Fibroblast of lung (primary cell): ENCODE measurements at regions not wholly inside any gene's neighbourhood (a gene's known extent, or its start where the extent isn't known, plus 50 kb on each side); places are given as distances from the start of the nearest gene placed in this dataset.

ENCODE experiments used
- DNase-seq, 2 donors: peaks; one replicate each; pipeline versions ENCODE4 v3.0.0 to v3.0.0-alpha.2; 2010; ENCODE audit warnings: low read depth in 2 of 2
- H2AFZ ChIP-seq: 2 replicates; pipeline ENCODE4 v1.5.1; 2012; ENCODE audit warnings: low read length, control low read depth, inconsistent platforms
- H3K27ac ChIP-seq: 2 replicates; pipeline ENCODE4 v1.5.1; 2011; ENCODE audit warnings: low read length, control low read depth; ENCODE audit not compliant: insufficient read depth
- H3K27me3 ChIP-seq: 2 replicates; pipeline ENCODE4 v1.5.1; 2011; ENCODE audit warnings: mild to moderate bottlenecking, low read length; ENCODE audit not compliant: control insufficient read depth, insufficient read depth
- H3K36me3 ChIP-seq: 2 replicates; pipeline ENCODE4 v1.5.1; 2011; ENCODE audit warnings: low read length; ENCODE audit not compliant: control insufficient read depth, insufficient read depth
- H3K4me1 ChIP-seq: 2 replicates; pipeline ENCODE4 v1.5.1; 2011; ENCODE audit warnings: low read length; ENCODE audit not compliant: control insufficient read depth, insufficient read depth; ENCODE audit errors: extremely low read depth
- H3K4me2 ChIP-seq: 2 replicates; pipeline ENCODE4 v1.5.1; 2011; ENCODE audit warnings: low read length, control low read depth; ENCODE audit not compliant: insufficient read depth; ENCODE audit errors: extremely low read depth
- H3K4me3 ChIP-seq, 4 experiments: fragments of 200-600 bp in 1 of 4; sonication (generic) in 1 of 4; replicated peaks in 1 of 4; 2 replicates each; pipeline ENCODE4 v1.5.1; 2011 to 2016; ENCODE audit warnings: low read length in 4 of 4, low read depth in 3 of 4, mild to moderate bottlenecking in 3 of 4, control low read depth in 2 of 4, inconsistent platforms in 1 of 4, mixed read lengths in 1 of 4; ENCODE audit not compliant: insufficient read depth in 1 of 4; ENCODE audit errors: control extremely low read depth in 1 of 4
- H3K79me2 ChIP-seq: 2 replicates; pipeline ENCODE4 v1.5.1; 2012; ENCODE audit warnings: mild to moderate bottlenecking, low read length, inconsistent platforms; ENCODE audit not compliant: control insufficient read depth, insufficient read depth
- H3K9ac ChIP-seq: 2 replicates; pipeline ENCODE4 v1.5.1; 2011; ENCODE audit warnings: mild to moderate bottlenecking, low read length, control low read depth; ENCODE audit not compliant: insufficient read depth
- H3K9me3 ChIP-seq: 2 replicates; pipeline ENCODE4 v1.5.1; 2012; ENCODE audit warnings: low read depth, low read length; ENCODE audit not compliant: control insufficient read depth, insufficient read depth
- H4K20me1 ChIP-seq: 2 replicates; pipeline ENCODE4 v1.5.1; 2011; ENCODE audit warnings: low read length; ENCODE audit not compliant: control insufficient read depth, insufficient read depth; ENCODE audit errors: extremely low read depth
- EZH2 ChIP-seq: IDR thresholded peaks from 2 replicates; pipeline ENCODE4 v1.5.1; 2012; ENCODE audit warnings: low read length, control low read depth, mild to moderate bottlenecking; ENCODE audit errors: missing control alignments
- TF ChIP-seq, protein P1 (sequence below), 2 donors: IDR thresholded peaks in 1 of 2; conservative IDR thresholded peaks in 1 of 2; 1 replicate in 1 of 2; 2 replicates in 1 of 2; pipeline ENCODE4 v1.5.1; 2011 to 2012; ENCODE audit warnings: low read length in 2 of 2, control low read depth in 1 of 2, inconsistent platforms in 1 of 2, low read depth in 1 of 2, mild to moderate bottlenecking in 1 of 2

DNA sequence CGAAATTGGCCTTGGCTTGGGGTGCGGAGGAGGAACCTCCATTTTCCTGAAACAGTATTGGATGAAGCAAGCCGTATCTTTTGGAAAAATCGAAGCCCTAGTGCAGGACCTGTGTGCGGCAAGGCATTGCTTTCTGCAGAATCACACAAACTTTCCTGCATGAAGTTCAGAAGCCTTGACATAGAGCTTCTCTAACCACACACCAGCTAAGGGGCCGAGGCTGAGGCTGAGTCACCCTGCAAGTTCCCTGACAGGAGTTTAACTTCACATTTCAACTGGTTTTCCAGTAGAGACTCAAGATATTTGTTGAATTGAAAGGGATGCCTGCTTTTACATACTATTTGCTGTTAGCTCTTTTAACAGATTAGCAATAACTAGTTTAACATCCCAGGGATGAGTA, 67.8 kb downstream of the TCF20 start:
- Histone ChIP-seq H3K27me3 (no peaks in the 10 kb centered on the region), H2AFZ (no peak overlapping the region), H3K4me1 (no peaks in the 10 kb centered on the region), H3K27ac (no peak overlapping the region), H3K4me3 (no peak overlapping the region), H4K20me1 (peaks cover 1% of the 10 kb centered on the region), H3K36me3 (no peaks in the 10 kb centered on the region), H3K9ac (no peak overlapping the region), H3K4me2 (no peak overlapping the region), H3K9me3 (no peaks in the 10 kb centered on the region), H3K79me2 (peaks cover 8% of the 10 kb centered on the region)
- DNase-seq: peak; percentile 46 to 71
- no peak for TF ChIP-seq EZH2
- TF ChIP-seq, protein P1, sequence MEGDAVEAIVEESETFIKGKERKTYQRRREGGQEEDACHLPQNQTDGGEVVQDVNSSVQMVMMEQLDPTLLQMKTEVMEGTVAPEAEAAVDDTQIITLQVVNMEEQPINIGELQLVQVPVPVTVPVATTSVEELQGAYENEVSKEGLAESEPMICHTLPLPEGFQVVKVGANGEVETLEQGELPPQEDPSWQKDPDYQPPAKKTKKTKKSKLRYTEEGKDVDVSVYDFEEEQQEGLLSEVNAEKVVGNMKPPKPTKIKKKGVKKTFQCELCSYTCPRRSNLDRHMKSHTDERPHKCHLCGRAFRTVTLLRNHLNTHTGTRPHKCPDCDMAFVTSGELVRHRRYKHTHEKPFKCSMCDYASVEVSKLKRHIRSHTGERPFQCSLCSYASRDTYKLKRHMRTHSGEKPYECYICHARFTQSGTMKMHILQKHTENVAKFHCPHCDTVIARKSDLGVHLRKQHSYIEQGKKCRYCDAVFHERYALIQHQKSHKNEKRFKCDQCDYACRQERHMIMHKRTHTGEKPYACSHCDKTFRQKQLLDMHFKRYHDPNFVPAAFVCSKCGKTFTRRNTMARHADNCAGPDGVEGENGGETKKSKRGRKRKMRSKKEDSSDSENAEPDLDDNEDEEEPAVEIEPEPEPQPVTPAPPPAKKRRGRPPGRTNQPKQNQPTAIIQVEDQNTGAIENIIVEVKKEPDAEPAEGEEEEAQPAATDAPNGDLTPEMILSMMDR (conservative IDR thresholded peaks at IDR 0.05 in 1 of 2, IDR thresholded peaks at IDR 0.05 in 1 of 2; ENCODE audit: low read depth in 1 of 2, low read length in 2 of 2): no peak

DNA sequence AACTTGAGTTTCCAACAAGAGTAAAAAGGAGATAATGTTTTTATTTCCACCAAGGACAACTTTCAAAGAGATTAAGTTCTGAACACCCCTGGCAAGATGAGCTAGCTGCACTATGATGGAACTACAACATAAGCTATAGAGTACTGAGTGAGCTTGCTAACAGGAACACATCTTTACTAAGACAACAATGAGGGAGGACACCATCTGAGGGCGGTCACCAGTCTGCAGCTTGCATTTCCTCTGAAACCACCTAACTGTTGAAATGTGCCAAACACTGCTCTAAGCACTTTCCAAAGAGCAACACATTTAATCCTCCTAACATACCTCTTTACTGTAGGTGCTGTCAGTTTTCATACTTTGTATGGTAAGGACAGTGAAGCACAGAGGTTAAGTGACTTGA, 68.4 kb downstream of the TCF20 start:
- H4K20me1 ChIP-seq: peaks cover 1% of the 10 kb centered on the region
- no peaks in the 10 kb centered on the region for H3K4me1 ChIP-seq
- H3K4me2 ChIP-seq: no peak overlapping the region
- H3K36me3 ChIP-seq: no peaks in the 10 kb centered on the region
- H3K9ac ChIP-seq: no peak overlapping the region
- no peak overlapping the region for H2AFZ ChIP-seq
- DNase-seq: no peak
- no peak overlapping the region for H3K27ac ChIP-seq
- peaks cover 8% of the 10 kb centered on the region for H3K79me2 ChIP-seq
- no peak overlapping the region for H3K4me3 ChIP-seq
- no peaks in the 10 kb centered on the region for H3K27me3 ChIP-seq
- TF ChIP-seq, protein P1 (conservative IDR thresholded peaks at IDR 0.05 in 1 of 2, IDR thresholded peaks at IDR 0.05 in 1 of 2; ENCODE audit: low read depth in 1 of 2, low read length in 2 of 2): no peak
- TF ChIP-seq EZH2: no peak
- no peaks in the 10 kb centered on the region for H3K9me3 ChIP-seq

DNA sequence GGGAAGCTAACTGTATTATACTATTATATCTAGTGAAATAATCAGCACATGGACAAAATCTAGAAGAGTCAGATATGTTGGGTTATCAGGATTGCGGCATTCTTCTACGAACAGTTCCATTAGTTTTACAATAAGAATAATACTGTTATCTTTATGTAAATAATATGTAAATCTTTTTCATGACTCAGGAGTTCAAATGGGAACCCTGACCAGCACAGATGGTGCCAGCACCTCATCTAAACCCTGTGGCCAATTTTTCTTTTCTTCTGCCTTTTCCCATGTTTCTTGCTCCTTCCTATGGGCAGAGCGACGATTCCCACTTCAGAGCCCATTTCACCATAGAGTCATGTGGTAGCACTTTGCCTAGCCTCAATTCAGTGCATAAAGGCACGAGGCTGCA, 68.4 kb upstream of the CYP2D6 start:
- Histone ChIP-seq H3K4me3 (no peak overlapping the region), H3K79me2 (peaks cover 4% of the 10 kb centered on the region), H3K9me3 (no peaks in the 10 kb centered on the region), H3K4me1 (no peaks in the 10 kb centered on the region), H3K9ac (no peak overlapping the region), H3K27ac (no peak overlapping the region), H3K4me2 (no peak overlapping the region), H4K20me1 (peaks cover 1% of the 10 kb centered on the region), H2AFZ (no peak overlapping the region), H3K27me3 (no peaks in the 10 kb centered on the region), H3K36me3 (no peaks in the 10 kb centered on the region)
- DNase-seq: no peak
- no peak for TF ChIP-seq EZH2
- TF ChIP-seq, protein P1 (conservative IDR thresholded peaks at IDR 0.05 in 1 of 2, IDR thresholded peaks at IDR 0.05 in 1 of 2; ENCODE audit: low read depth in 1 of 2, low read length in 2 of 2): no peak
